ENCODE measurements at regions not wholly inside any gene's neighbourhood (a gene's known extent, or its start where the extent isn't known, plus 50 kb on each side); places are given as distances from the start of the nearest gene placed in this dataset.

GRCh38 chr18:10164271-10165071 is 250.7 kb downstream of the VAPA start:
- Mint-ChIP-seq H3K4me1 (ENCODE audit: low read depth) (peaks cover 29% of the 10 kb centered on the region), H3K27me3 (ENCODE audit: low read depth) (peaks cover 2% of the 10 kb centered on the region), H3K27ac (ENCODE audit: unreplicated experiment) (no peak overlapping the region), H3K4me3 (ENCODE audit: unreplicated experiment) (no peak overlapping the region), H3K9me3 (ENCODE audit: low read depth) (no peaks in the 10 kb centered on the region), H3K36me3 (ENCODE audit: low read depth) (no peaks in the 10 kb centered on the region)
- no peak for DNase-seq (ENCODE audit: low spot score)
- TF ChIP-seq CTCF (IDR thresholded peaks at IDR 0.05), result no peak

GRCh38 chr18:10166164-10166807 is 252.5 kb downstream of the VAPA start:
- no peak for TF ChIP-seq CTCF (IDR thresholded peaks at IDR 0.05)
- Mint-ChIP-seq H3K9me3 (ENCODE audit: low read depth) (no peaks in the 10 kb centered on the region), H3K27me3 (ENCODE audit: low read depth) (peaks cover 2% of the 10 kb centered on the region), H3K4me1 (ENCODE audit: low read depth) (peaks cover 36% of the 10 kb centered on the region), H3K36me3 (ENCODE audit: low read depth) (no peaks in the 10 kb centered on the region), H3K27ac (ENCODE audit: unreplicated experiment) (no peak overlapping the region), H3K4me3 (ENCODE audit: unreplicated experiment) (no peak overlapping the region)
- DNase-seq (ENCODE audit: low spot score), result no peak

- peaks cover 2% of the 10 kb centered on the region for H3K27me3 Mint-ChIP-seq (ENCODE audit: low read depth)
- no peak for DNase-seq (ENCODE audit: low spot score)
- no peak overlapping the region for H3K4me3 Mint-ChIP-seq (ENCODE audit: unreplicated experiment)
- TF ChIP-seq CTCF (IDR thresholded peaks at IDR 0.05), result no peak
- H3K36me3 Mint-ChIP-seq (ENCODE audit: low read depth), result peaks cover 1% of the 10 kb centered on the region
- peaks cover 33% of the 10 kb centered on the region for H3K4me1 Mint-ChIP-seq (ENCODE audit: low read depth)
- peak overlapping the region; percentile 41 for H3K27ac Mint-ChIP-seq (ENCODE audit: unreplicated experiment)
- H3K9me3 Mint-ChIP-seq (ENCODE audit: low read depth), result no peaks in the 10 kb centered on the region
These were observed 253.9 kb downstream of the VAPA start for GRCh38 chr18:10167759-10168158.

- Mint-ChIP-seq H3K36me3 (ENCODE audit: low read depth) (peaks cover 1% of the 10 kb centered on the region), H3K9me3 (ENCODE audit: low read depth) (no peaks in the 10 kb centered on the region), H3K27me3 (ENCODE audit: low read depth) (peaks cover 2% of the 10 kb centered on the region), H3K4me1 (ENCODE audit: low read depth) (peaks cover 33% of the 10 kb centered on the region), H3K4me3 (ENCODE audit: unreplicated experiment) (no peak overlapping the region), H3K27ac (ENCODE audit: unreplicated experiment) (no peak overlapping the region)
- no peak for DNase-seq (ENCODE audit: low spot score)
- TF ChIP-seq CTCF (IDR thresholded peaks at IDR 0.05), result no peak
These were observed 254.7 kb downstream of the VAPA start for GRCh38 chr18:10168477-10168876.

- Mint-ChIP-seq H3K4me1 (ENCODE audit: low read depth) (peaks cover 33% of the 10 kb centered on the region), H3K27ac (ENCODE audit: unreplicated experiment) (peak overlapping the region; percentile 84), H3K36me3 (ENCODE audit: low read depth) (peaks cover 2% of the 10 kb centered on the region), H3K27me3 (ENCODE audit: low read depth) (peaks cover 2% of the 10 kb centered on the region), H3K4me3 (ENCODE audit: unreplicated experiment) (no peak overlapping the region), H3K9me3 (ENCODE audit: low read depth) (peaks cover 2% of the 10 kb centered on the region)
- no peak for DNase-seq (ENCODE audit: low spot score)
- no peak for TF ChIP-seq CTCF (IDR thresholded peaks at IDR 0.05)
These were observed 255.3 kb downstream of the VAPA start for GRCh38 chr18:10169064-10169562.

Data from chondrocyte (in vitro differentiated cells).